IPS-20b (cell line): ENCODE measurements at regions not wholly inside any gene's neighbourhood (a gene's known extent, or its start where the extent isn't known, plus 50 kb on each side); places are given as distances from the start of the nearest gene placed in this dataset.

Experiments used
- H3K27ac ChIP-seq: one replicate; pipeline ENCODE4 v1.5.1; 2013; ENCODE audit warnings: low read length
- H3K27me3 ChIP-seq: 2 replicates; pipeline ENCODE4 v1.6.1; 2013; ENCODE audit warnings: mild to moderate bottlenecking, low read length, inconsistent platforms; ENCODE audit not compliant: insufficient read depth
- H3K36me3 ChIP-seq: 2 replicates; pipeline ENCODE4 v1.6.1; 2013; ENCODE audit warnings: low read depth, mild to moderate bottlenecking, inconsistent platforms, low read length, moderate library complexity; ENCODE audit not compliant: insufficient read depth
- H3K4me1 ChIP-seq: 2 replicates; pipeline ENCODE4 v1.6.1; 2013; ENCODE audit warnings: mild to moderate bottlenecking, control low read depth, inconsistent platforms, low read length, moderate library complexity; ENCODE audit not compliant: insufficient read depth
- H3K4me3 ChIP-seq: 2 replicates; pipeline ENCODE4 v1.5.1; 2013; ENCODE audit warnings: mild to moderate bottlenecking, low read length, inconsistent platforms
- H3K9ac ChIP-seq: 2 replicates; pipeline ENCODE4 v1.6.1; 2013; ENCODE audit warnings: low read depth, mild to moderate bottlenecking, inconsistent platforms, low read length, moderate library complexity
- H3K9me3 ChIP-seq: 2 replicates; pipeline ENCODE4 v1.6.1; 2013; ENCODE audit warnings: mild to moderate bottlenecking, low read depth, low read length, inconsistent platforms; ENCODE audit not compliant: insufficient read depth

GRCh38 chr22:34281738-34282137 lies 361.5 kb upstream of the LARGE1 start:
- no peak overlapping the region for H3K27ac ChIP-seq
- no peak overlapping the region for H3K4me3 ChIP-seq
- H3K9me3 ChIP-seq: no peaks in the 10 kb centered on the region
- H3K4me1 ChIP-seq: peaks cover 5% of the 10 kb centered on the region; the same call in 1 of the 2 replicates
- no peaks in the 10 kb centered on the region for H3K36me3 ChIP-seq
- no peak overlapping the region for H3K9ac ChIP-seq
- H3K27me3 ChIP-seq: no peaks in the 10 kb centered on the region

GRCh38 chr22:34283844-34284243 lies 363.6 kb upstream of the LARGE1 start:
- no peak overlapping the region for H3K27ac ChIP-seq
- H3K4me1 ChIP-seq: peaks cover 5% of the 10 kb centered on the region; the same call in 1 of the 2 replicates
- no peak overlapping the region for H3K9ac ChIP-seq
- H3K36me3 ChIP-seq: no peaks in the 10 kb centered on the region
- H3K9me3 ChIP-seq: no peaks in the 10 kb centered on the region
- H3K27me3 ChIP-seq: no peaks in the 10 kb centered on the region
- H3K4me3 ChIP-seq: no peak overlapping the region

- Histone ChIP-seq H3K27ac (no peak overlapping the region), H3K9ac (no peak overlapping the region), H3K36me3 (no peaks in the 10 kb centered on the region), H3K9me3 (no peaks in the 10 kb centered on the region), H3K4me1 (no peaks in the 10 kb centered on the region), H3K4me3 (no peak overlapping the region), H3K27me3 (no peaks in the 10 kb centered on the region)
Observed at GRCh38 chr22:34293324-34293723, 373.0 kb upstream of the LARGE1 start.

DNA sequence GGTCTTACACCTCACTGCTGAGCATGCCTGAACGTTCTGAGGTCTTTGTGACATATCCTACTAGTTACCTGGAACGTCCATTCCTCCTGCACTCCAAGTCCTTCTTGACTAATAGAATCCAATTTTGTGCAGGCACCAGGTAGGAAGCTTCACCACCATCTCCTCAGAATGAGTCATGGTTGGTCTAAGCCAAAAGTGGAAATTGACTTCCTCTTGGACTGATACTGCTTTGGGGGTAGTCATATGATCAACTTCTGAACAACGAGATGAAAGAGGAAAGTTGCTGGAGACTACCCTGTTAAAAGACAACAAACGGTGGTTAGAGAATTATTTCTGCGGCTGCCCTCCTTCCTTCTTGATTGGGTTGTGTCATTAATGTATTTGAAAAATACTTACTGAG lies 374.2 kb upstream of the LARGE1 start:
- no peak overlapping the region for H3K27ac ChIP-seq
- no peaks in the 10 kb centered on the region for H3K9me3 ChIP-seq
- no peak overlapping the region for H3K9ac ChIP-seq
- no peaks in the 10 kb centered on the region for H3K4me1 ChIP-seq
- H3K27me3 ChIP-seq: no peaks in the 10 kb centered on the region
- H3K36me3 ChIP-seq: no peaks in the 10 kb centered on the region
- no peak overlapping the region for H3K4me3 ChIP-seq

GRCh38 chr22:34294986-34295385 lies 374.7 kb upstream of the LARGE1 start:
- Histone ChIP-seq H3K9ac (no peak overlapping the region), H3K4me3 (no peak overlapping the region), H3K9me3 (no peaks in the 10 kb centered on the region), H3K27me3 (no peaks in the 10 kb centered on the region), H3K4me1 (no peaks in the 10 kb centered on the region), H3K27ac (no peak overlapping the region), H3K36me3 (no peaks in the 10 kb centered on the region)

DNA sequence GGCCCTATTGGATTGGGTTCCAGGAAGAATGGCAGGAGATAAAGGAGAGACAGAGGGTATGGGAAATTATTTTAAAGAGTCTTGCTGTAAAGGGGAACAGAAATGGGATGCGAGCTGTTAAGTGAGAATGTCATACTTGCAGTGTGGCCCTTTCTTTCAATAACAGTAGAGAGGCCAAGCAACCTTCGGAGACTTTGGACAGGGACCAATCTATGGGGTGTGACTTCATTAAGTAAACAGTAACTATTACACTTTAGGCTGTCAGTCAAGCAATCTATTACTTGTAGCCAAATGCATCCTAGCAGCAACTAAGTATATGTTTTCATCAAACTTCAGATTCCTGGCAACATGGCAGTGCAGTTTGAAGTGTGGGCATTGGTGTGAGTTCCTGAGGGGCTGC lies 376.2 kb upstream of the LARGE1 start:
- Histone ChIP-seq H3K27ac (no peak overlapping the region), H3K9me3 (no peaks in the 10 kb centered on the region), H3K36me3 (no peaks in the 10 kb centered on the region), H3K4me1 (no peaks in the 10 kb centered on the region), H3K27me3 (no peaks in the 10 kb centered on the region), H3K9ac (no peak overlapping the region), H3K4me3 (no peak overlapping the region)

DNA sequence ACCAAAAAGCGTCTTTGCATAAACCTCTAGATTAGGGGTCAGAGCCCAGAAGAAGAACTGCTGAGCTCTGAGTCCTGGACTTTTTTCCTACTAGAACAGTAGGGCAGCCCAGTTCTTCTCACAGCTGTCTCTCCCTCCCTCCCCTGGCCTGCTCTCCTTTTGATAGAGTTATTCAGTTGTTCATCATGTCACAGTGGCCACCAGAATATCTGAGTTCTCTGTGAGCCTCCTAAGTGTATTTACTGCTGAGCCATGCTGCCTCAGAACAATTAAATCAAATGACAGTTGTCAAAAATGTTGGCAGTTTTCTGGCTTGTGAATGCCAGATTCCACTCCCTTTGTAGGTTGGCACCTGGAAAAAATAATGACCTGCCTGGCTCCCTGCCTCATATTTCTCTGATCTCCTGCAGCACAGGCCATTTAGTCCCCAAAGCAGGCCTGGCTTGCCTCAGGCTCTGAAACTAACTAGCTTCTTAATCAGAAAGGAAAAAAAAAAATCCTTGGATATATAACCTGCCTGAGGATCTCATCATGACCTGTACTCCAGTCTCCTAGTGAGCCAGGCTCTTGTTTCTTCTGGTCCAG lies 377.4 kb upstream of the LARGE1 start:
- Histone ChIP-seq H3K4me3 (no peak overlapping the region), H3K9ac (no peak overlapping the region), H3K4me1 (no peaks in the 10 kb centered on the region), H3K9me3 (no peaks in the 10 kb centered on the region), H3K36me3 (no peaks in the 10 kb centered on the region), H3K27ac (no peak overlapping the region), H3K27me3 (no peaks in the 10 kb centered on the region)

GRCh38 chr22:34299496-34299895 lies 379.2 kb upstream of the LARGE1 start:
- Histone ChIP-seq H3K36me3 (no peaks in the 10 kb centered on the region), H3K9me3 (no peaks in the 10 kb centered on the region), H3K9ac (no peak overlapping the region), H3K27ac (no peak overlapping the region), H3K4me1 (no peaks in the 10 kb centered on the region), H3K27me3 (no peaks in the 10 kb centered on the region), H3K4me3 (no peak overlapping the region)

GRCh38 chr22:34301569-34301968 lies 381.3 kb upstream of the LARGE1 start:
- no peaks in the 10 kb centered on the region for H3K4me1 ChIP-seq
- no peaks in the 10 kb centered on the region for H3K9me3 ChIP-seq
- no peak overlapping the region for H3K9ac ChIP-seq
- H3K27ac ChIP-seq: no peak overlapping the region
- H3K36me3 ChIP-seq: no peaks in the 10 kb centered on the region
- H3K27me3 ChIP-seq: no peaks in the 10 kb centered on the region
- no peak overlapping the region for H3K4me3 ChIP-seq

GRCh38 chr22:34303656-34304055 lies 383.4 kb upstream of the LARGE1 start:
- no peaks in the 10 kb centered on the region for H3K27me3 ChIP-seq
- H3K4me1 ChIP-seq: no peaks in the 10 kb centered on the region
- no peaks in the 10 kb centered on the region for H3K36me3 ChIP-seq
- no peak overlapping the region for H3K4me3 ChIP-seq
- no peak overlapping the region for H3K27ac ChIP-seq
- H3K9me3 ChIP-seq: no peaks in the 10 kb centered on the region
- no peak overlapping the region for H3K9ac ChIP-seq

GRCh38 chr22:34306361-34306760 lies 386.1 kb upstream of the LARGE1 start:
- no peak overlapping the region for H3K4me3 ChIP-seq
- no peaks in the 10 kb centered on the region for H3K36me3 ChIP-seq
- no peaks in the 10 kb centered on the region for H3K4me1 ChIP-seq
- no peak overlapping the region for H3K27ac ChIP-seq
- H3K27me3 ChIP-seq: no peaks in the 10 kb centered on the region
- no peaks in the 10 kb centered on the region for H3K9me3 ChIP-seq
- H3K9ac ChIP-seq: no peak overlapping the region

DNA sequence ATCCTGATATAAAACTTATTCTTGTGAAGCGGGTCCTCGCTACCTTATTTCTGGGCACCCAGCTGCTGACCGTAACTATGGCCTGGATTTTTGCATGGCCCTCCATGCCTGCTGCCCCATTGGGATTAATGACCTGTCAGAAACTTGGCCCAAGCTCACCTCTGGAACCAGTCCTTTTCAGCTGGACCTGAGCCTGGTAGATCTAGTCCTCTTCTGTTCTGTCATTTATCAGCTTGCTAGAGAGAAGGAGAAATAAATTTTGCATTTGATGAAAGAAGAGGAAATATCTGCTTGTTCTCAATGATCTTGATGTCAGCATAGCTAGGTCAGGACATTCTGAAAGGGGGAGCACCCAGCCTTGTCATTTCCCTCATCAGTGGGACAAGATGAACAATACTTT lies 387.8 kb upstream of the LARGE1 start:
- no peak overlapping the region for H3K9ac ChIP-seq
- H3K27me3 ChIP-seq: no peaks in the 10 kb centered on the region
- no peak overlapping the region for H3K4me3 ChIP-seq
- H3K4me1 ChIP-seq: no peaks in the 10 kb centered on the region
- H3K36me3 ChIP-seq: no peaks in the 10 kb centered on the region
- no peaks in the 10 kb centered on the region for H3K9me3 ChIP-seq
- H3K27ac ChIP-seq: no peak overlapping the region
